SH-SY5Y (cell line): ENCODE measurements at regions not wholly inside any gene's neighbourhood (a gene's known extent, or its start where the extent isn't known, plus 50 kb on each side); places are given as distances from the start of the nearest gene placed in this dataset.

Experiments
- GATA2 ChIP-seq: IDR thresholded peaks from 2 replicates; pipeline ENCODE4 v1.6.1; 2011; ENCODE audit warnings: mild to moderate bottlenecking, low read depth, low read length
- GATA3 ChIP-seq: IDR thresholded peaks from 2 replicates; pipeline ENCODE4 v1.6.1; 2011; ENCODE audit warnings: low read depth, mild to moderate bottlenecking, low read length, moderate library complexity

- no peak for TF ChIP-seq GATA2
- no peak for TF ChIP-seq GATA3
Observed at GRCh38 chr13:81318231-81319019, 977.5 kb upstream of the SPRY2 start.
